CD14-positive monocyte (primary cell): ENCODE measurements at regions not wholly inside any gene's neighbourhood (a gene's known extent, or its start where the extent isn't known, plus 50 kb on each side); places are given as distances from the start of the nearest gene placed in this dataset.
A peak's percentile ranks its signal among the peaks of the same experiment; 100 is the strongest.

ENCODE experiments used
- DNase-seq, 3 donors: peaks; one replicate each; pipeline ENCODE4 v3.0.0-alpha.2; 2011 to 2022
- H2AFZ ChIP-seq: 2 replicates; pipeline ENCODE4 v1.6.0; 2012; ENCODE audit warnings: mild to moderate bottlenecking, low read depth, low read length, inconsistent platforms; ENCODE audit not compliant: insufficient read depth, poor library complexity, severe bottlenecking
- H3K27ac ChIP-seq, 2 donors: 1 replicate in 1 of 2; 2 replicates in 1 of 2; pipeline ENCODE4 v1.5.1; 2012 to 2013; ENCODE audit warnings: low read length in 2 of 2, control low read depth in 1 of 2, inconsistent platforms in 1 of 2, low read depth in 1 of 2, mild to moderate bottlenecking in 1 of 2
- H3K27me3 ChIP-seq, 2 donors: one replicate each; pipeline versions ENCODE4 v1.6.0 to v1.6.1; 2011 to 2013; ENCODE audit warnings: low read length in 2 of 2; ENCODE audit not compliant: control insufficient read depth in 2 of 2, insufficient read depth in 2 of 2
- H3K36me3 ChIP-seq, 2 donors: replicated peaks in 1 of 2; 1 replicate in 1 of 2; 2 replicates in 1 of 2; pipeline versions ENCODE4 v1.5.1 to v1.6.1; 2012 to 2013; ENCODE audit warnings: low read length in 2 of 2, control low read depth in 1 of 2, inconsistent platforms in 1 of 2, mild to moderate bottlenecking in 1 of 2; ENCODE audit not compliant: insufficient read depth in 2 of 2, control insufficient read depth in 1 of 2
- H3K4me1 ChIP-seq, 2 donors: 1 replicate in 1 of 2; 2 replicates in 1 of 2; pipeline versions ENCODE4 v1.5.1 to v1.6.1; 2012 to 2013; ENCODE audit warnings: low read length in 2 of 2, control low read depth in 1 of 2, inconsistent platforms in 1 of 2, mild to moderate bottlenecking in 1 of 2, moderate library complexity in 1 of 2; ENCODE audit not compliant: insufficient read depth in 2 of 2, control insufficient read depth in 1 of 2
- H3K4me2 ChIP-seq: replicated peaks from 2 replicates; pipeline ENCODE3; 2012; ENCODE audit warnings: low read length, moderate library complexity, mild to moderate bottlenecking; ENCODE audit not compliant: poor library complexity, severe bottlenecking; ENCODE audit errors: extremely low read depth
- H3K4me3 ChIP-seq, 3 experiments: fragments of 200-600 bp in 1 of 3; sonication (generic) in 1 of 3; replicated peaks in 1 of 3; 1 replicate in 2 of 3; 2 replicates in 1 of 3; pipeline ENCODE4 v1.5.1; 2011 to 2013; ENCODE audit warnings: low read length in 3 of 3, mild to moderate bottlenecking in 3 of 3, control low read depth in 2 of 3, low read depth in 2 of 3, inconsistent platforms in 1 of 3, moderate library complexity in 1 of 3
- H3K79me2 ChIP-seq: 2 replicates; pipeline ENCODE4 v1.6.0; 2012; ENCODE audit warnings: mild to moderate bottlenecking, control low read depth, inconsistent platforms, low read length, moderate library complexity; ENCODE audit not compliant: insufficient read depth
- H3K9ac ChIP-seq: 2 replicates; pipeline ENCODE4 v1.6.0; 2017; ENCODE audit warnings: low read length, mild to moderate bottlenecking; ENCODE audit not compliant: insufficient read depth, poor library complexity, severe bottlenecking
- H3K9me3 ChIP-seq, 2 donors: replicated peaks in 1 of 2; 1 replicate in 1 of 2; 2 replicates in 1 of 2; pipeline versions ENCODE4 v1.5.1 to v1.6.1; 2012 to 2013; ENCODE audit warnings: low read length in 2 of 2, control low read depth in 1 of 2; ENCODE audit not compliant: control insufficient read depth in 1 of 2, insufficient read depth in 1 of 2
- H4K20me1 ChIP-seq: 2 replicates; pipeline ENCODE4 v1.6.0; 2012; ENCODE audit warnings: mild to moderate bottlenecking, low read length, control low read depth, moderate library complexity; ENCODE audit not compliant: insufficient read depth
- H3K27ac Mint-ChIP-seq, 7 donors: one replicate each; pipeline ENCODE4 v1.8.0; 2020; ENCODE audit warnings: mild to moderate bottlenecking in 7 of 7, mixed read lengths in 7 of 7, moderate library complexity in 6 of 7, inconsistent platforms in 2 of 7
- H3K27me3 Mint-ChIP-seq, 3 donors: one replicate each; pipeline ENCODE4 v1.8.0; 2021 to 2022; ENCODE audit warnings: low read depth in 3 of 3, mild to moderate bottlenecking in 3 of 3, mixed read lengths in 3 of 3, moderate library complexity in 3 of 3, inconsistent platforms in 1 of 3
- H3K36me3 Mint-ChIP-seq, 2 donors: one replicate each; pipeline ENCODE4 v1.8.0; 2020; ENCODE audit warnings: mixed read lengths in 2 of 2, inconsistent platforms in 1 of 2, mild to moderate bottlenecking in 1 of 2
- H3K4me1 Mint-ChIP-seq: one replicate; pipeline ENCODE4 v1.8.0; 2020; ENCODE audit warnings: mild to moderate bottlenecking, mixed read lengths
- H3K4me3 Mint-ChIP-seq, 2 donors: one replicate each; pipeline ENCODE4 v1.8.0; 2020; ENCODE audit warnings: mild to moderate bottlenecking in 2 of 2, mixed read lengths in 2 of 2, moderate library complexity in 1 of 2
- H3K9me3 Mint-ChIP-seq, 7 donors: one replicate each; pipeline ENCODE4 v1.8.0; 2020 to 2022; ENCODE audit warnings: mixed read lengths in 7 of 7, mild to moderate bottlenecking in 6 of 7, moderate library complexity in 6 of 7, inconsistent platforms in 2 of 7
- whole genome bisulfite sequencing: methylation state at CpG from one replicate; pipeline ENCODE4 v1.1.5; 2013; ENCODE audit warnings: missing lambda C conversion rate; ENCODE audit not compliant: insufficient coverage; 5-methylcytosine and 5-hydroxymethylcytosine counted together
- intact Hi-C, 2 donors: fragments of 100-400 bp; cut with micrococcal nuclease; formaldehyde crosslinking; loops; one replicate each; pipeline versions ENCODE4 v1.15.0 to v1.15.1; 2023
- TF ChIP-seq, protein P1 (sequence below): fragments of 200-600 bp; IDR thresholded peaks from one replicate; pipeline ENCODE4 v1.8.0; 2022; ENCODE audit warnings: antibody characterized with exemption, mild to moderate bottlenecking

- no peaks in the 10 kb centered on the region for H3K79me2 ChIP-seq
- no peak overlapping the region for H3K27ac Mint-ChIP-seq
Observed at GRCh38 chrX:65920620-65921019, 119.3 kb downstream of the VSIG4 start.

DNA sequence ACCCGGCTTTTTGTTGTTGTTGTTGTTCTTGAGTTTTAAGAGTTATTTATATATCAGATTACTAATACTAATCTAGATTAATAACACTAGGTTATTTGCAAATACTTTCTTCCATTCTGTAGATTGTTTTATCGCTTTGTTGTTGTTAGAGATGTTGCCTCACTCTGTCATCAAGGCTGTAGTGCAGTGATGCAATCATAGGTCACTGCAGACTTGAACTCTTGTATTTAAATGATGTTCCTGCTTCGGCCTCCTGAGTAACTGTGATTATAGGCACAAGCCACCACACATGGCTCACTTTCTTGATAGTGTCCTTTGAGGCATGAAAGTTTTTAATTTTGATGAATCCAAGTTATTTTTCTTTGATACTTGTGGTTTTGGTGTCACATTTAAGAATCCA, 129.0 kb downstream of the VSIG4 start:
- peaks cover 0 to 20% (median 3%) of the 10 kb centered on the region in 3 donors for H3K27me3 Mint-ChIP-seq
- peaks cover 0 to 10% of the 10 kb centered on the region in 2 donors for H3K4me1 ChIP-seq
- H3K4me2 ChIP-seq = no peak overlapping the region
- H3K27me3 ChIP-seq = peaks cover 0 to 15% of the 10 kb centered on the region in 2 donors
- no peak overlapping the region for H3K4me3 Mint-ChIP-seq
- no peak overlapping the region for H3K27ac Mint-ChIP-seq
- H2AFZ ChIP-seq = no peak overlapping the region
- H3K9me3 ChIP-seq = peaks cover 0 to 14% of the 10 kb centered on the region in 2 donors
- intact Hi-C loops = no loop called here
- H3K9me3 Mint-ChIP-seq = peaks cover 0 to 13% (median 5%) of the 10 kb centered on the region in 7 donors
- no peaks in the 10 kb centered on the region for H4K20me1 ChIP-seq
- TF ChIP-seq, protein P1, sequence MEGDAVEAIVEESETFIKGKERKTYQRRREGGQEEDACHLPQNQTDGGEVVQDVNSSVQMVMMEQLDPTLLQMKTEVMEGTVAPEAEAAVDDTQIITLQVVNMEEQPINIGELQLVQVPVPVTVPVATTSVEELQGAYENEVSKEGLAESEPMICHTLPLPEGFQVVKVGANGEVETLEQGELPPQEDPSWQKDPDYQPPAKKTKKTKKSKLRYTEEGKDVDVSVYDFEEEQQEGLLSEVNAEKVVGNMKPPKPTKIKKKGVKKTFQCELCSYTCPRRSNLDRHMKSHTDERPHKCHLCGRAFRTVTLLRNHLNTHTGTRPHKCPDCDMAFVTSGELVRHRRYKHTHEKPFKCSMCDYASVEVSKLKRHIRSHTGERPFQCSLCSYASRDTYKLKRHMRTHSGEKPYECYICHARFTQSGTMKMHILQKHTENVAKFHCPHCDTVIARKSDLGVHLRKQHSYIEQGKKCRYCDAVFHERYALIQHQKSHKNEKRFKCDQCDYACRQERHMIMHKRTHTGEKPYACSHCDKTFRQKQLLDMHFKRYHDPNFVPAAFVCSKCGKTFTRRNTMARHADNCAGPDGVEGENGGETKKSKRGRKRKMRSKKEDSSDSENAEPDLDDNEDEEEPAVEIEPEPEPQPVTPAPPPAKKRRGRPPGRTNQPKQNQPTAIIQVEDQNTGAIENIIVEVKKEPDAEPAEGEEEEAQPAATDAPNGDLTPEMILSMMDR = no peak
- no peaks in the 10 kb centered on the region for H3K36me3 Mint-ChIP-seq
- no peak overlapping the region for H3K9ac ChIP-seq
- peaks cover 12% of the 10 kb centered on the region for H3K4me1 Mint-ChIP-seq
- H3K27ac ChIP-seq = no peak overlapping the region
- H3K79me2 ChIP-seq = no peaks in the 10 kb centered on the region
- H3K36me3 ChIP-seq = no peaks in the 10 kb centered on the region
- DNase-seq = peak; percentile 25 to 53 (median 40)
- whole genome bisulfite sequencing = no CpG with 5 or more reads among the region's 3 CpGs
- no peak overlapping the region for H3K4me3 ChIP-seq

More at GRCh38 chrX:65920620-65921019, 119.3 kb downstream of the VSIG4 start:
- intact Hi-C loops = no loop called here
- peaks cover 0 to 20% (median 5%) of the 10 kb centered on the region in 7 donors for H3K9me3 Mint-ChIP-seq
- no peak overlapping the region for H3K9ac ChIP-seq
- no peak overlapping the region for H3K4me3 ChIP-seq
- no CpG with 5 or more reads among the region's 1 CpG for WGBS
- TF ChIP-seq, protein P1 = no peak
- H3K4me1 ChIP-seq = peaks cover 19 to 31% of the 10 kb centered on the region in 2 donors
- no peak for DNase-seq
- no peaks in the 10 kb centered on the region for H3K36me3 Mint-ChIP-seq
- H3K36me3 ChIP-seq = no peaks in the 10 kb centered on the region
- peaks cover 4% of the 10 kb centered on the region in 2 donors for H3K9me3 ChIP-seq
- no peak overlapping the region for H3K4me2 ChIP-seq
- H3K27ac ChIP-seq = no peak overlapping the region
- peaks cover 0 to 52% of the 10 kb centered on the region in 2 donors for H3K27me3 ChIP-seq
- no peak overlapping the region for H2AFZ ChIP-seq
- no peaks in the 10 kb centered on the region for H4K20me1 ChIP-seq
- H3K4me3 Mint-ChIP-seq = no peak overlapping the region
- H3K4me1 Mint-ChIP-seq = peaks cover 36% of the 10 kb centered on the region
- H3K27me3 Mint-ChIP-seq = peaks cover 0 to 67% (median 0%) of the 10 kb centered on the region in 3 donors
